Activated CD8-positive, alpha-beta T cell treated with anti-CD3 and anti-CD28 coated beads, Interleukin-2, amount 10 ng/mL, durations not matched to agents 7 days and 5 days (primary cell): ENCODE measurements at regions not wholly inside any gene's neighbourhood (a gene's known extent, or its start where the extent isn't known, plus 50 kb on each side); places are given as distances from the start of the nearest gene placed in this dataset.

Source experiments
- ATAC-seq: fragments of 150-1000 bp; cut with Tn5 transposase; one replicate; pipeline ENCODE4 v1.10.0; 2021; ENCODE audit warnings: moderate library complexity
- CTCF ChIA-PET: fragments of 350-600 bp; sonication (Branson Sonifier 250); formaldehyde crosslinking; loops from one replicate; lab custom pipeline; 2021; ENCODE audit warnings: antibody characterized with exemption; lab: Charles Lee
- POLR2A ChIA-PET: fragments of 350-600 bp; sonication (Branson Sonifier 250); formaldehyde crosslinking; loops from one replicate; lab custom pipeline; 2021; ENCODE audit warnings: antibody characterized with exemption; lab: Charles Lee
- DNase-seq: peaks from one replicate; pipeline ENCODE4 v3.0.0-alpha.2; 2020
- H3K27ac Mint-ChIP-seq: one replicate; pipeline ENCODE4 v1.8.0; 2021; ENCODE audit warnings: mild to moderate bottlenecking, mixed read lengths
- H3K27me3 Mint-ChIP-seq: one replicate; pipeline ENCODE4 v1.8.0; 2021; ENCODE audit warnings: low read depth, mixed read lengths
- H3K36me3 Mint-ChIP-seq: one replicate; pipeline ENCODE4 v1.8.0; 2021; ENCODE audit warnings: low read depth, mixed read lengths
- H3K4me1 Mint-ChIP-seq: one replicate; pipeline ENCODE4 v1.8.0; 2021; ENCODE audit warnings: low read depth, mixed read lengths
- H3K4me3 Mint-ChIP-seq: one replicate; pipeline ENCODE4 v1.8.0; 2021; ENCODE audit warnings: mild to moderate bottlenecking, mixed read lengths
- H3K9me3 Mint-ChIP-seq: one replicate; pipeline ENCODE4 v1.8.0; 2022; ENCODE audit warnings: mixed read lengths; ENCODE audit not compliant: insufficient read depth

DNA sequence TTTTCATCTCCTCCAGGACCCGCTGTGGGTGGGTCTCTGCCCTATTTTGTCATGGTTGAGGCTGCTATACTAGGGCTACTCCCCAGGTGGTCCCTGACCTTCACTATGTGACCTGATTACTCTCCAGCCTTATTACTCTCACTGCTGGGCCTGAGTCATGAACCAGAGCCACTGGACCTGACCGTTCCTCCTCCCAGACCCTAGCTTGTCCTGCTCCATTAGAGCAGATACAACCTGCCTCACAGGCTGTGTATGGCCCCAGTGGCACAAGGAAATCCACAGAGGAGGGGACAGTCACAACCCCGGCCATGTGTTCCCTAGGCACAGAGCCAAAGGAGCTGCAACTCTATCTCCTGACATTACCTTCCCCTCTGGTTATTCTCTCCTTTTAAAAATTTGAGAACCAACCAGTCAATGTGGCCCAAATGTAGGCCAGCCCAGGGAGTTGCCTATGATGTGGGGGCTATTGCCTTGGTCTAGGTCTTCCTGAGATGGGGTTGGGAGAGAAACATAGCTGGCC, 96.0 kb upstream of the FSTL4 start:
- CTCF ChIA-PET, result no interaction called here
- POLR2A ChIA-PET, result no interaction called here

GRCh38 chr5:133707629-133708028, 95.3 kb upstream of the FSTL4 start:
- Mint-ChIP-seq H3K4me1 (no peaks in the 10 kb centered on the region), H3K9me3 (no peaks in the 10 kb centered on the region), H3K27ac (no peak overlapping the region), H3K4me3 (no peak overlapping the region), H3K36me3 (no peaks in the 10 kb centered on the region), H3K27me3 (no peaks in the 10 kb centered on the region)
- ChIA-PET POLR2A (no interaction called here), CTCF (no interaction called here)
- DNase-seq (no peak), ATAC-seq (no peak)

More for the DNA sequence above, 96.0 kb upstream of the FSTL4 start:
- no peak for ATAC-seq
- no peaks in the 10 kb centered on the region for H3K36me3 Mint-ChIP-seq
- DNase-seq, result no peak
- H3K27ac Mint-ChIP-seq, result no peak overlapping the region
- H3K4me1 Mint-ChIP-seq, result no peaks in the 10 kb centered on the region
- H3K27me3 Mint-ChIP-seq, result no peaks in the 10 kb centered on the region
- H3K4me3 Mint-ChIP-seq, result no peak overlapping the region
- no peaks in the 10 kb centered on the region for H3K9me3 Mint-ChIP-seq

GRCh38 chr5:133706506-133707430, 94.4 kb upstream of the FSTL4 start:
- ChIA-PET CTCF (no interaction called here), POLR2A (no interaction called here)
- Mint-ChIP-seq H3K27me3 (no peaks in the 10 kb centered on the region), H3K4me1 (no peaks in the 10 kb centered on the region), H3K27ac (no peak overlapping the region), H3K4me3 (no peak overlapping the region), H3K36me3 (no peaks in the 10 kb centered on the region), H3K9me3 (no peaks in the 10 kb centered on the region)
- ATAC-seq (no peak), DNase-seq (no peak)

GRCh38 chr5:133705331-133705730, 93.0 kb upstream of the FSTL4 start:
- H3K4me1 Mint-ChIP-seq, result no peaks in the 10 kb centered on the region
- no peak for DNase-seq
- no peaks in the 10 kb centered on the region for H3K27me3 Mint-ChIP-seq
- no peak overlapping the region for H3K27ac Mint-ChIP-seq
- H3K9me3 Mint-ChIP-seq, result no peaks in the 10 kb centered on the region
- H3K4me3 Mint-ChIP-seq, result no peak overlapping the region
- POLR2A ChIA-PET, result no interaction called here
- CTCF ChIA-PET, result no interaction called here
- H3K36me3 Mint-ChIP-seq, result no peaks in the 10 kb centered on the region
- no peak for ATAC-seq

DNA sequence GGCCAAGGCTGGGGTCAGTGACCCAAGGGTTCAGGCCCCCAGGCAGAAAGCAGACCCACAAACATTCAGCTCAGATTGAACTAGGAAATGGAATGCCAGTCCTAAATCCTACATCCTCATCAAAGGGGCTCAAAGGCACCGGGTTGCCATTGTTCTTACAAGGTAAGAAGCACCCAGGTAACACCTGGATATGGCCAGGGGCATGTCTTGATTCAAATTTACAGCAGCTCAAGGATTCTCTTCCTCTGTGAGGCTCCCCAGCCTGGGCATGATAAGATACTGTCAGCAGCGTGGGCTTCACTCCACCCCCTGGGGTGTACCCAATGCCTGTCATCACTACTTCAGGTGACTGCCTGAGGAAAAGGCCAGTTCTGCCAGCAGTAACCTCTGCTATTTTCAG, 92.1 kb upstream of the FSTL4 start:
- Mint-ChIP-seq H3K4me1 (no peaks in the 10 kb centered on the region), H3K9me3 (no peaks in the 10 kb centered on the region), H3K27me3 (no peaks in the 10 kb centered on the region), H3K27ac (no peak overlapping the region), H3K4me3 (no peak overlapping the region), H3K36me3 (no peaks in the 10 kb centered on the region)
- CTCF ChIA-PET, result interaction anchor here (0.9 kb wide), 1 partner anchor 281 kb away, joined by 3 read pairs; no protein-coding TSS in a partner anchor
- DNase-seq (no peak), ATAC-seq (no peak)
- POLR2A ChIA-PET, result no interaction called here

GRCh38 chr5:133703935-133704334, 91.6 kb upstream of the FSTL4 start:
- Mint-ChIP-seq H3K4me3 (no peak overlapping the region), H3K4me1 (no peaks in the 10 kb centered on the region), H3K27me3 (no peaks in the 10 kb centered on the region), H3K27ac (no peak overlapping the region), H3K36me3 (no peaks in the 10 kb centered on the region), H3K9me3 (no peaks in the 10 kb centered on the region)
- DNase-seq (no peak), ATAC-seq (no peak)
- CTCF ChIA-PET, result interaction anchor here (0.9 kb wide), 1 partner anchor 281 kb away, joined by 3 read pairs; no protein-coding TSS in a partner anchor
- POLR2A ChIA-PET, result no interaction called here

DNA sequence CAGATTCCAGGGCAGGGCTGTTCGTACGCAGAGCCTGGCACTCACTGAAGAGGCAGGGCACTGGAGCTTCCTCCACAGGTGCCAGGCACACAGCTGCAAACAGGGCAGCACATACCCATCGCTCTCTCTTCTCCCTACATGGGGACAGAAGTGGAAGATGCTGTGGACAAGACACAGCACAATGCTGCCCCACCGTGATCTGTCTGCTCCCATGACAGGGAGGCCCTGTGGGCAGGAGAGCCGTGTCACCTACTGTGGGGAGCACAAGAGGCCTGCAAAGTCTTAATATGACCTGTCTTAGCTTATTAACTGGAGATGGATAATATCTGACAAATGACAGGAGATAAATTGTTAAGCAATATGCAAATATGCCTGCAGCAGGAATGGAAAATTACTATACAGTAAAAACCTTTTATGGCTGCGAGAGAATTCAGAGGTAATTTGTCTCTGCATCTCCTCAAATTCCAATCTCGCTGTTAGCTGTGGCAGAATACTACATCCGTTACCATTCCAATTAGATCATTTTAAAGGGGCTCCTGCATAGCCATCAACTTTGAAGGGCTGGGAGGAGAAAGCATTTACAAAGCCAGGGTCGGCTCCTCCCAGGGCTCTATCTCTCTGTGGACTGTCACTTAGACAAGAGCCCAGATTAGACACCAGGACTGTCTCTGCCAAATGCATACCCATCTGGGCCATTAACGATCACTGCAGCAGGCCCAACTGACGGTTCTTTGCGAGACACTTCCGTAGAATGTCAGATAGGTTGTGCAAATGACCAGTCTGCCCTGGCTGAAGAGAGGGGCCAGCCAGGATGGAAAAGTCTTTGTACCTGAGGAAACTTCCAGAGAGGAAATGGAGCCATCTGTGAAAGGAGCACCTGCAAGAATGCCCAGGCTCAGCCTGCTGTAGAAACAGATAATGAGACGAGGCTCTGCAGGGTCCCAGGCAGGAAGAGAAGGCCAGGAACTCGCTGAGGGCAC, 90.7 kb upstream of the FSTL4 start:
- H3K4me3 Mint-ChIP-seq, result no peak overlapping the region
- H3K27me3 Mint-ChIP-seq, result no peaks in the 10 kb centered on the region
- DNase-seq, result no peak
- no peak overlapping the region for H3K27ac Mint-ChIP-seq
- no peaks in the 10 kb centered on the region for H3K9me3 Mint-ChIP-seq
- CTCF ChIA-PET, result no interaction called here
- H3K36me3 Mint-ChIP-seq, result no peaks in the 10 kb centered on the region
- POLR2A ChIA-PET, result no interaction called here
- peaks cover under 1% of the 10 kb centered on the region for H3K4me1 Mint-ChIP-seq
- ATAC-seq, result no peak

- peaks cover 3% of the 10 kb centered on the region for H3K4me1 Mint-ChIP-seq
- H3K4me3 Mint-ChIP-seq, result no peak overlapping the region
- no peaks in the 10 kb centered on the region for H3K9me3 Mint-ChIP-seq
- DNase-seq (no peak), ATAC-seq (no peak)
- CTCF ChIA-PET, result no interaction called here
- H3K36me3 Mint-ChIP-seq, result no peaks in the 10 kb centered on the region
- H3K27ac Mint-ChIP-seq, result no peak overlapping the region
- no peaks in the 10 kb centered on the region for H3K27me3 Mint-ChIP-seq
- POLR2A ChIA-PET, result no interaction called here
These were observed 89.5 kb upstream of the FSTL4 start for GRCh38 chr5:133701871-133702270.

GRCh38 chr5:133700251-133700650, 87.9 kb upstream of the FSTL4 start:
- H3K27me3 Mint-ChIP-seq, result no peaks in the 10 kb centered on the region
- H3K27ac Mint-ChIP-seq, result no peak overlapping the region
- CTCF ChIA-PET, result no interaction called here

DNA sequence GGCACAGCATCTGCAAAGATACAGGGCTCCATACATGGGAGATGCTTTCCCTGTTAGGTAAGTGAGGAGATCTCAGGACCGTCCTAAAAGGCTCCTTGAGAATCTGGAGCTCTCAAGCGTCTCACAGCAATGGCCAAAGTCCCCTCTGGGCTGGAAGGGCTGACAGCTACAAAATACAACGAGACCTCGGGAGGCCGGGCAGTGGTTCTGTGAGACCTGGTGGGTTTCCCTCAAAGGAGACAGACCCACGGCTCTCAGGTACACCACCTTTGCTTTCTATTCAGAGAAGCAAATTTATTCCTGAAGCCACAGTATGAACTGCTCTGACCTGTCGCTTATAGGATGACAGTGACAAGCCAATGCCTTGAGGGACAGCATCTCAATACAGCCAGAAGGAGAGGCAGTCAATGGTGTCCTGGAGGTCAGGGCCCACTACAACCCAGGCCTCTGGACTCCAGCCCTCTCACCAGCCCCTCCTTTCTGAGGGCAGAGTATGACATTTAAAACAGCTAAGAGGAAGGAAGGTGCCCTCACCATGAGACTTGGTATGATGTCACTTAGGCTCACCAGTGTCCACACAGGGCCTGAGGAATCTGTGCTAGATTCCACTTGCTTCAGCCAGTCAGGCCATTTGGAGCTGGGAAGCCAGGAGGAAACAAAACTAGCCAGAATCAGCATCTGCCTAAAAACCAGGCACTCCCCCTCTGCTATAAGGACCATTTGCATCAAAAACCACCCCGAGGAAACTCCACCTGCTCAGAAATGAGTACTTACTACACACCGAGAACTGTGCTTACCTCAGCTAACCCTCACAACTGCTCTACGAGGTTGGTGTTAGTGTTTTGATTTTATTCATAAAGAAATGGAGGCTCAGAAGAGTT, 86.5 kb upstream of the FSTL4 start:
- CTCF ChIA-PET, result no interaction called here
- no peak overlapping the region for H3K27ac Mint-ChIP-seq
- DNase-seq (no peak), ATAC-seq (no peak)
- no peak overlapping the region for H3K4me3 Mint-ChIP-seq
- POLR2A ChIA-PET, result no interaction called here
- H3K27me3 Mint-ChIP-seq, result peaks cover 8% of the 10 kb centered on the region
- H3K4me1 Mint-ChIP-seq, result peaks cover 15% of the 10 kb centered on the region
- H3K9me3 Mint-ChIP-seq, result no peaks in the 10 kb centered on the region
- no peaks in the 10 kb centered on the region for H3K36me3 Mint-ChIP-seq

More at GRCh38 chr5:133700251-133700650, 87.9 kb upstream of the FSTL4 start:
- POLR2A ChIA-PET, result no interaction called here
- Mint-ChIP-seq H3K9me3 (no peaks in the 10 kb centered on the region), H3K4me3 (no peak overlapping the region), H3K36me3 (no peaks in the 10 kb centered on the region), H3K4me1 (peaks cover 4% of the 10 kb centered on the region)
- DNase-seq (no peak), ATAC-seq (no peak)

DNA sequence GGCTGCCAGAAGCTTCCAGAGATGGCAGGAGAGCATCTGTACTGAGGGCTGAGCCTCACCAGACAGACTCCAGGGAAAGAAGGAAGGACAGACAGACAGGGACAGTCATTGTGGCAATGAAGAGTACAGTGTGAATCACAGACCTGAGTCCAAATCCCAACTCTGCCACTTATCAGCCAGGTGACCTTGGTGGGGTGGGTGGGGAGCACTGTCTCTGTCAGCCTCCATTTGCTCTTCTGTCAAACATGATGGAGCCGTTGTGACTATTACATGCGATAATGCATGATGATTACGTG, 85.9 kb upstream of the FSTL4 start:
- DNase-seq (no peak), ATAC-seq (no peak)
- POLR2A ChIA-PET, result no interaction called here
- CTCF ChIA-PET, result no interaction called here
- Mint-ChIP-seq H3K27ac (no peak overlapping the region), H3K4me3 (no peak overlapping the region), H3K27me3 (peaks cover 8% of the 10 kb centered on the region), H3K4me1 (peaks cover 15% of the 10 kb centered on the region), H3K9me3 (no peaks in the 10 kb centered on the region), H3K36me3 (no peaks in the 10 kb centered on the region)
